IPS-NIHi7 (cell line): ENCODE measurements at regions not wholly inside any gene's neighbourhood (a gene's known extent, or its start where the extent isn't known, plus 50 kb on each side); places are given as distances from the start of the nearest gene placed in this dataset.
A peak's percentile ranks its signal among the peaks of the same experiment; 100 is the strongest.
"Not testable (repeated sequence)": the region's sequence is repeated elsewhere in the genome, so short reads cannot be mapped to it uniquely, and the experiment has no call there.

Source experiments
- DNase-seq: peaks from one replicate; pipeline ENCODE4 v3.0.0; 2012; ENCODE audit warnings: mixed read lengths; ENCODE audit errors: extremely low spot score

GRCh38 chr2:131671841-131672470, 144.3 kb downstream of the CCDC74A start:
- DNase-seq = not testable (repeated sequence)

- peak; percentile 36 for DNase-seq
Measured at GRCh38 chr2:131672471-131673399, 145.0 kb downstream of the CCDC74A start.

- peak; percentile 62 for DNase-seq
Measured at GRCh38 chr2:131673400-131674173, 145.9 kb downstream of the CCDC74A start.

GRCh38 chr2:131674174-131674507, 146.5 kb downstream of the CCDC74A start:
- DNase-seq = no peak

GRCh38 chr2:131681611-131682121, 154.0 kb downstream of the CCDC74A start:
- DNase-seq = not testable (repeated sequence)

GRCh38 chr2:131682122-131682944, 154.6 kb downstream of the CCDC74A start:
- DNase-seq = peak; percentile 81

- not testable (repeated sequence) for DNase-seq
Measured at GRCh38 chr2:131682945-131683330, 155.2 kb downstream of the CCDC74A start.

GRCh38 chr2:131684631-131685316, 157.1 kb downstream of the CCDC74A start:
- not testable (repeated sequence) for DNase-seq

GRCh38 chr2:131686164-131686893, 158.6 kb downstream of the CCDC74A start:
- not testable (repeated sequence) for DNase-seq

GRCh38 chr2:131686894-131687238, 159.2 kb downstream of the CCDC74A start:
- not testable (repeated sequence) for DNase-seq

- DNase-seq = not testable (repeated sequence)
Measured at GRCh38 chr2:131689066-131689465, 161.4 kb downstream of the CCDC74A start.

- not testable (repeated sequence) for DNase-seq
Measured at GRCh38 chr2:131711268-131711667, 183.6 kb downstream of the CCDC74A start.

GRCh38 chr2:131717907-131718306, 190.2 kb downstream of the CCDC74A start:
- DNase-seq = not testable (repeated sequence)

GRCh38 chr2:131721163-131721562, 193.5 kb downstream of the CCDC74A start:
- DNase-seq = not testable (repeated sequence)

- DNase-seq = not testable (repeated sequence)
Measured at GRCh38 chr2:131722256-131722655, 194.6 kb downstream of the CCDC74A start.

GRCh38 chr2:131724019-131724418, 196.3 kb downstream of the CCDC74A start:
- DNase-seq = peak; percentile 47

- DNase-seq = not testable (repeated sequence)
Measured at GRCh38 chr2:131728451-131728850, 200.8 kb downstream of the CCDC74A start.

- not testable (repeated sequence) for DNase-seq
Measured at GRCh38 chr2:131733530-131733929, 205.8 kb downstream of the CCDC74A start.

GRCh38 chr2:131736406-131736805, 208.7 kb downstream of the CCDC74A start:
- DNase-seq = not testable (repeated sequence)

GRCh38 chr2:131738533-131738932, 210.8 kb downstream of the CCDC74A start:
- not testable (repeated sequence) for DNase-seq
